Brain microvascular endothelial cell (primary cell): ENCODE measurements at regions not wholly inside any gene's neighbourhood (a gene's known extent, or its start where the extent isn't known, plus 50 kb on each side); places are given as distances from the start of the nearest gene placed in this dataset.

Source experiments
- DNase-seq: peaks from one replicate; pipeline ENCODE4 v3.0.0-alpha.2; 2020
- H3K27ac ChIP-seq: fragments of 250-450 bp; sonication (Bioruptor Pico); 2 replicates; pipeline ENCODE4 v1.5.1; 2020; ENCODE audit warnings: mild to moderate bottlenecking, moderate library complexity
- H3K27me3 ChIP-seq: fragments of 250-450 bp; sonication (Bioruptor Pico); replicated peaks from 2 replicates; pipeline ENCODE4 v1.5.1; 2020; ENCODE audit warnings: mild to moderate bottlenecking
- H3K36me3 ChIP-seq: fragments of 250-450 bp; sonication (Bioruptor Pico); replicated peaks from 2 replicates; pipeline ENCODE4 v1.5.1; 2020; ENCODE audit warnings: mild to moderate bottlenecking
- H3K4me3 ChIP-seq: 2 replicates; pipeline ENCODE4 v1.5.1; 2011; ENCODE audit warnings: low read depth, mild to moderate bottlenecking, control low read depth, low read length, moderate library complexity
- in situ Hi-C: cut with HindIII; loops from 2 replicates; pipeline ENCODE4 v1.10.0; 2017; ENCODE audit warnings: low sequenced_read_pairs, low pct_ligation_motif_present
- TF ChIP-seq, protein P1 (sequence below): IDR thresholded peaks from 2 replicates; pipeline ENCODE4 v1.5.1; 2011; ENCODE audit warnings: low read depth, mild to moderate bottlenecking, moderate library complexity, low read length, control low read depth, inconsistent platforms; ENCODE audit errors: missing control alignments

DNA sequence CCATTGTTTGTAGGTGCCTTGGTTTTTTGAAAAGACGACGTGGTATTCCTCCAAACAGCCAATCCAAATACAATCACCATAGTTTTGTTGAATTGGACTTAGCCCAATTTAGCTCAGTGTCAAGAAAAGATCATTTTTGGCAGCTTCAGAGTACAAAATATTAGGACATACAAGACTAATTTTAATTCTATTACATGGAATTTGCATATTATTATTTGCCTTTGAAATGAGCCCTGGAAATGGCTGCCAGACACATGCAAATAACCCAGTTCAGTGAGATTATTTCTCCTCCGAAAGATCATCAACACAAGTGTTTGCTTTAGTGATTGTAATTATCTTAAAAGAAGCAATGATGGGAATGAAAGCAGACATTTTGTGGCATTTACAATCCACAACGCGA is 89.3 kb downstream of the PLK2 start:
- no peak overlapping the region for H3K4me3 ChIP-seq
- in situ Hi-C loops: no loop called here
- H3K27me3 ChIP-seq: no peaks in the 10 kb centered on the region
- no peak overlapping the region for H3K27ac ChIP-seq
- TF ChIP-seq, protein P1, sequence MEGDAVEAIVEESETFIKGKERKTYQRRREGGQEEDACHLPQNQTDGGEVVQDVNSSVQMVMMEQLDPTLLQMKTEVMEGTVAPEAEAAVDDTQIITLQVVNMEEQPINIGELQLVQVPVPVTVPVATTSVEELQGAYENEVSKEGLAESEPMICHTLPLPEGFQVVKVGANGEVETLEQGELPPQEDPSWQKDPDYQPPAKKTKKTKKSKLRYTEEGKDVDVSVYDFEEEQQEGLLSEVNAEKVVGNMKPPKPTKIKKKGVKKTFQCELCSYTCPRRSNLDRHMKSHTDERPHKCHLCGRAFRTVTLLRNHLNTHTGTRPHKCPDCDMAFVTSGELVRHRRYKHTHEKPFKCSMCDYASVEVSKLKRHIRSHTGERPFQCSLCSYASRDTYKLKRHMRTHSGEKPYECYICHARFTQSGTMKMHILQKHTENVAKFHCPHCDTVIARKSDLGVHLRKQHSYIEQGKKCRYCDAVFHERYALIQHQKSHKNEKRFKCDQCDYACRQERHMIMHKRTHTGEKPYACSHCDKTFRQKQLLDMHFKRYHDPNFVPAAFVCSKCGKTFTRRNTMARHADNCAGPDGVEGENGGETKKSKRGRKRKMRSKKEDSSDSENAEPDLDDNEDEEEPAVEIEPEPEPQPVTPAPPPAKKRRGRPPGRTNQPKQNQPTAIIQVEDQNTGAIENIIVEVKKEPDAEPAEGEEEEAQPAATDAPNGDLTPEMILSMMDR: no peak
- DNase-seq: no peak
- H3K36me3 ChIP-seq: no peaks in the 10 kb centered on the region

DNA sequence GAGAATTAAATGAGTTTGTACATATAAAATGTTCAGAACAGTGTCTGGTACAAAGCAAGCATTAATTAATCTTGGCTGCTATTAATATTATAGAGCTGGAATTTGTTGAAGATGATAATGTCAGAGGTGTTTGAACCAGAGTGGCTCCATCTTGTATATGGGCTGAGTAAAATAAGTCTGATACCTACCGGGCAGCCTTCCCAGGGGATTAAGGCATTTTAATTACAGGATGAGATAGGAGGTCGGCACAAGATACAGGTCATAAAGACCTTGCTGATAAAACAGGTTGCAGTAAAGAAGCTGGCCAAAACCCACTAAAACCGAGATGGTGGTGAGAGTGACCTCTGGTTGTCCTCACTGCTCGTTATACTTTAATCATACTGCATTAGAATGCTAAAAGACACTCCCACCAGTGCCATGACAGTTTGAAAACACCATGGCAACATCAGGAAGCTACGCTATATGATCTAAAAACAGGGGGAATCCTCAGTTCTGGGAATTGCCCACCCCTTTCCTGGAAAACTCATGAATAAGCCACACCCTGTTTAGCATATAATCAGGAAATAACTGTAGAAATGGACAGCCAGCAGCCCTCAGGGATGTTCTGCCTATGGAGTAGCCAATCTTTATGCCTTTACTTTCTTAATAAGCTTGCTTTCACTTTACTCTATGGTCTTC is 90.2 kb downstream of the PLK2 start:
- TF ChIP-seq, protein P1: no peak
- no peak overlapping the region for H3K4me3 ChIP-seq
- no peak for DNase-seq
- H3K27ac ChIP-seq: no peak overlapping the region
- no peaks in the 10 kb centered on the region for H3K27me3 ChIP-seq
- H3K36me3 ChIP-seq: no peaks in the 10 kb centered on the region
- in situ Hi-C loops: no loop called here

DNA sequence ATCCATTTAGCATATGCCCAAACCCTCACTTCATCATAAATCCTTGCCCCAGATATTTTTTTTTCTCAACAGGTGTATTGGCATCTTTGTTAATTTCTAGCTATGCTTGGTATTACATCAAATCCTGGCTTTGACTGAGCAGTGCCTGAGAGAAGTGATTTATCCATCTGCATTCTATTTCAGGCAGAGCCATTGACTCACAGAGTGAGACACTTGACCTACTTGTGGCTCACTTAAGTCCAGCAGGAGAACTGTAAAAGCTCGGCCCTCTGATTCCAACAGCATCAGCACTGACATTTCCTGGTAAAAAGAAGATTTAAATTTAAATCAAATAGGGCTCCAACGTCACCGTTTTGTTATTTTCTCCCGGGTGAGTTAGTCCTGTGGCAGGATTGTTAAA is 93.4 kb downstream of the PLK2 start:
- Histone ChIP-seq H3K4me3 (no peak overlapping the region), H3K27me3 (no peaks in the 10 kb centered on the region), H3K27ac (no peak overlapping the region), H3K36me3 (no peaks in the 10 kb centered on the region)
- DNase-seq: peak; percentile 7
- TF ChIP-seq, protein P1: no peak
- in situ Hi-C loops: no loop called here

DNA sequence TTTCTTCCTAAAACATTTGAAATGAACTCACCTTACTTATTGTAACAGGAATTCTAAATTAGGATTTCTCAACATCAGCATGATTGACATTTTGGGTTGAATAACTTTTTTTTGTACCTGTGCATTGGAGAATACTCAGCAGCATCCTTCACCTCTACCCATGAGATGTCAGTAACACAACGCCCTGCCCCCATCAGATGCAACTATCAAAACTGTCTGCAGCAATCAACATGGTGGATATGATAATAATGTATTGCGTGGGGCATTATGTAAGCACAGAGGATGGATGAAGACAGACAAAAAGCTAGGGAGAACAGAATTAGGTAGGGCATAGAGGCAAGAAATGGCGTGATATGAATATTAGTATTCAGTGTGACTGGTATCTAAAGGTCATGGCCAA is 94.1 kb downstream of the PLK2 start:
- in situ Hi-C loops: no loop called here
- DNase-seq: no peak

DNA sequence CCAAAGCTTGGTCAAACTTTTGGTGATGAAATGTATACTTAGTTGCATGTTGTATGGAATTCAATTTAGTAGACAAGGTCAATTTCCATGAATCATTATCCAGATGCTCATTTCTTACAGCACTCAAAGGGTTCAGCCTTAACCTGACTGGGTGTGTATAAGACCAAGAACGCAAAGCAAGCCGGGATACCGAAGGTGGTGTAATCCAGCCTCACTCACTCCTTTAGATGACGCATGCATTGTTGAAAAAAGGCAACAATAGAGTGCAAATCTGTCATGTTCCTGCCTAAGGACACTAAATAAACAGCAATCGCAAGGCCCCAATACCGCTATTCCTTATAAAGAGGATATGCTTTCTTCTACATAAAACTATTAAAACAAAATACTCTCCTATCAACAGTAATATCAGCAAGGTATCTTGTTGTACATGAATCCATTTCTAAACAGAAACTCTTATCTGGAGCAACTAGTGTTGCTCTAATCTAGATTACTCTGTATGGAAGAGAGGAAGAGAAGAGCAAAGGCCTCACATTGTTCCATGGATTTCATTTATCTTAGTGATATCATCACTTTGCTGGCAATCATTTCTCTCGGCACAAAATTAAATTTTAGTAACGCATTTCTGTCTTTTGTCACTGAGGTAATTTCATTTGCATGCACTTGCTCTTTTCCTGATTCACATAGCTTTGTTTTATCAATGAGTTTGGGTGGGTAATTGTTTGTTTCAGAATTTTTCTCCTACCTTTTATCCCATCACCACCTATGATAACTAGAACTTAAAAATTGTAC is 96.2 kb downstream of the PLK2 start:
- no peak for DNase-seq
- Histone ChIP-seq H3K36me3 (no peaks in the 10 kb centered on the region), H3K27ac (no peak overlapping the region), H3K27me3 (no peaks in the 10 kb centered on the region), H3K4me3 (no peak overlapping the region)
- in situ Hi-C loops: no loop called here
- TF ChIP-seq, protein P1: no peak

More for the DNA sequence above, 94.1 kb downstream of the PLK2 start:
- Histone ChIP-seq H3K36me3 (no peaks in the 10 kb centered on the region), H3K27me3 (no peaks in the 10 kb centered on the region), H3K4me3 (no peak overlapping the region), H3K27ac (no peak overlapping the region)
- TF ChIP-seq, protein P1: no peak

DNA sequence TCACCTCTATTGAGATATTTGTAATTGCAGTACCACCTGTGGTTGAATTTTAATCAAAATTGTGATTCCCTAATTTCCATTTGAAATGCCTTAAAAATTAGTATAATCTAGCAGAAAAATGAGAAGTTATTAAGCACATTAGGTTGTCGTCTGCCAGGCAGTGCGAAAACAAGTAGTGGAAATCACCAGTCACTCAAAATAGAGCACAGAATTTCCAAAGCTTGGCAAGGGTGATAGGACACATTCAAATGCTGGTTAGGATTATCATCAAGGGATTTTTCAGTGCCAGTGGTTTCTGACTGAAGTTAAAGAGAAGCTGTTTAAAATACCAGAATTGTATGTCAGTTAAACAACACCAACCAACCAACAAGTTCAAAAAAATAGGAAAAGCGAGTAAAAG is 97.8 kb downstream of the PLK2 start:
- in situ Hi-C loops: no loop called here
- no peaks in the 10 kb centered on the region for H3K36me3 ChIP-seq
- TF ChIP-seq, protein P1: no peak

More for the DNA sequence above, 97.8 kb downstream of the PLK2 start:
- Histone ChIP-seq H3K4me3 (no peak overlapping the region), H3K27me3 (no peaks in the 10 kb centered on the region), H3K27ac (no peak overlapping the region)
- no peak for DNase-seq
